ENCODE measurements at regions not wholly inside any gene's neighbourhood (a gene's known extent, or its start where the extent isn't known, plus 50 kb on each side); places are given as distances from the start of the nearest gene placed in this dataset.

GRCh38 chr2:147094077-147094476, 750.8 kb upstream of the ACVR2A start:
- WGBS (ENCODE audit: insufficient coverage), result 71% methylated on average over 1 of the region's 4 CpGs
- Histone ChIP-seq H3K4me3 (ENCODE audit: control extremely low read depth in 1 of 5, extremely low read depth in 1 of 5, insufficient read depth in 1 of 5, low read depth in 2 of 5, low read length in 4 of 5) (no peak overlapping the region), H3K4me1 (ENCODE audit: control insufficient read depth in 2 of 2, insufficient read depth in 2 of 2, low read length in 2 of 2) (no peaks in the 10 kb centered on the region), H3K9ac (ENCODE audit: low read length) (no peak overlapping the region), H3K27me3 (replicated peaks in 1 of 4; ENCODE audit: control extremely low read depth in 1 of 4, control insufficient read depth in 3 of 4, insufficient read depth in 4 of 4, low read length in 3 of 4) (no peaks in the 10 kb centered on the region), H3K27ac (ENCODE audit: low read length in 2 of 2) (no peak overlapping the region), H3K9me3 (ENCODE audit: control extremely low read depth in 1 of 3, control insufficient read depth in 2 of 3, insufficient read depth in 1 of 3, low read length in 2 of 3) (no peaks in the 10 kb centered on the region), H4K20me1 (ENCODE audit: control insufficient read depth, insufficient read depth, low read length, poor library complexity, severe bottlenecking) (no peaks in the 10 kb centered on the region), H3K79me2 (ENCODE audit: control insufficient read depth, insufficient read depth, low read length) (no peaks in the 10 kb centered on the region), H3K36me3 (replicated peaks in 1 of 2; ENCODE audit: control extremely low read depth in 1 of 2, control insufficient read depth in 1 of 2, extremely low read depth in 1 of 2, insufficient read depth in 2 of 2, low read length in 1 of 2) (no peaks in the 10 kb centered on the region), H3K4me2 (replicated peaks; ENCODE audit: low read depth, low read length, poor library complexity, severe bottlenecking) (no peak overlapping the region), H2AFZ (ENCODE audit: insufficient read depth, low read depth, low read length, poor library complexity, severe bottlenecking) (no peak overlapping the region)
- ChIA-PET POLR2A (no interaction called here), CTCF (interaction anchor here (1.0 kb wide), 1 partner anchor 817 kb away, joined by 3 read pairs; no protein-coding TSS in a partner anchor)
- Mint-ChIP-seq H3K4me3 (no peak overlapping the region), H3K4me1 (no peaks in the 10 kb centered on the region), H3K27ac (no peak overlapping the region), H3K9me3 (ENCODE audit: insufficient read depth) (no peaks in the 10 kb centered on the region), H3K27me3 (no peaks in the 10 kb centered on the region)
- DNase-seq (no peak), ATAC-seq (ENCODE audit: low read depth) (no peak)
- intact Hi-C loops (cut with micrococcal nuclease), result no loop called here
- TF ChIP-seq, protein P1, sequence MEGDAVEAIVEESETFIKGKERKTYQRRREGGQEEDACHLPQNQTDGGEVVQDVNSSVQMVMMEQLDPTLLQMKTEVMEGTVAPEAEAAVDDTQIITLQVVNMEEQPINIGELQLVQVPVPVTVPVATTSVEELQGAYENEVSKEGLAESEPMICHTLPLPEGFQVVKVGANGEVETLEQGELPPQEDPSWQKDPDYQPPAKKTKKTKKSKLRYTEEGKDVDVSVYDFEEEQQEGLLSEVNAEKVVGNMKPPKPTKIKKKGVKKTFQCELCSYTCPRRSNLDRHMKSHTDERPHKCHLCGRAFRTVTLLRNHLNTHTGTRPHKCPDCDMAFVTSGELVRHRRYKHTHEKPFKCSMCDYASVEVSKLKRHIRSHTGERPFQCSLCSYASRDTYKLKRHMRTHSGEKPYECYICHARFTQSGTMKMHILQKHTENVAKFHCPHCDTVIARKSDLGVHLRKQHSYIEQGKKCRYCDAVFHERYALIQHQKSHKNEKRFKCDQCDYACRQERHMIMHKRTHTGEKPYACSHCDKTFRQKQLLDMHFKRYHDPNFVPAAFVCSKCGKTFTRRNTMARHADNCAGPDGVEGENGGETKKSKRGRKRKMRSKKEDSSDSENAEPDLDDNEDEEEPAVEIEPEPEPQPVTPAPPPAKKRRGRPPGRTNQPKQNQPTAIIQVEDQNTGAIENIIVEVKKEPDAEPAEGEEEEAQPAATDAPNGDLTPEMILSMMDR (IDR thresholded peaks at IDR 0.05), result no peak
- no peak for TF ChIP-seq EZH2 (IDR thresholded peaks at IDR 0.05; ENCODE audit: borderline replicate concordance, insufficient read depth, low read depth, low read length, poor library complexity, severe bottlenecking)

DNA sequence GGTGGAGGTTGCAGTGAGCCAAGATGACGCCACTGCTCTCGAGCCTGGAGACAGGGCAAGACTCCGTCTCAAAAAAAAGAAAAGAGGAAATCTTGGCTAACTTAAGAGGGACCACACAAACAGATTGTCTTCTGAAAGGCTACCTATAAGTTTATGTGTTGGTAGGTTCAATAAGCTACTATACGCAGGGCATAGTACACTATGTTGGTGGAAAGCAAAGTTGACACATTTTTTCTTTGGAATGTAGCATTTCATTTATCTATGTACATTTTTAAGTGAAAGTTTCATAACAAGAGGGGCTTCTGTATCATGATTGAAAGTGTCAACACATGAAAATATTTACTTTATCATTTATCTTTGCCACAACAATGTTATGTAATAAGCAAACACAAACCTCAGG, 752.6 kb upstream of the ACVR2A start:
- Mint-ChIP-seq H3K9me3 (ENCODE audit: insufficient read depth) (no peaks in the 10 kb centered on the region), H3K4me3 (no peak overlapping the region), H3K27me3 (no peaks in the 10 kb centered on the region), H3K4me1 (no peaks in the 10 kb centered on the region), H3K27ac (no peak overlapping the region)
- TF ChIP-seq, protein P1 (IDR thresholded peaks at IDR 0.05), result no peak
- TF ChIP-seq EZH2 (IDR thresholded peaks at IDR 0.05; ENCODE audit: borderline replicate concordance, insufficient read depth, low read depth, low read length, poor library complexity, severe bottlenecking), result no peak
- no peak for DNase-seq
- Histone ChIP-seq H3K9me3 (ENCODE audit: control extremely low read depth in 1 of 3, control insufficient read depth in 2 of 3, insufficient read depth in 1 of 3, low read length in 2 of 3) (no peaks in the 10 kb centered on the region), H3K4me2 (replicated peaks; ENCODE audit: low read depth, low read length, poor library complexity, severe bottlenecking) (no peak overlapping the region), H3K27me3 (replicated peaks in 1 of 4; ENCODE audit: control extremely low read depth in 1 of 4, control insufficient read depth in 3 of 4, insufficient read depth in 4 of 4, low read length in 3 of 4) (no peaks in the 10 kb centered on the region), H3K27ac (ENCODE audit: low read length in 2 of 2) (no peak overlapping the region), H4K20me1 (ENCODE audit: control insufficient read depth, insufficient read depth, low read length, poor library complexity, severe bottlenecking) (no peaks in the 10 kb centered on the region), H3K9ac (ENCODE audit: low read length) (no peak overlapping the region), H3K4me1 (ENCODE audit: control insufficient read depth in 2 of 2, insufficient read depth in 2 of 2, low read length in 2 of 2) (no peaks in the 10 kb centered on the region), H2AFZ (ENCODE audit: insufficient read depth, low read depth, low read length, poor library complexity, severe bottlenecking) (no peak overlapping the region), H3K36me3 (replicated peaks in 1 of 2; ENCODE audit: control extremely low read depth in 1 of 2, control insufficient read depth in 1 of 2, extremely low read depth in 1 of 2, insufficient read depth in 2 of 2, low read length in 1 of 2) (no peaks in the 10 kb centered on the region), H3K79me2 (ENCODE audit: control insufficient read depth, insufficient read depth, low read length) (no peaks in the 10 kb centered on the region), H3K4me3 (ENCODE audit: control extremely low read depth in 1 of 5, extremely low read depth in 1 of 5, insufficient read depth in 1 of 5, low read depth in 2 of 5, low read length in 4 of 5) (no peak overlapping the region)
- ChIA-PET CTCF (interaction anchor here (1.5 kb wide), 1 partner anchor 9 kb away, joined by 5 read pairs; no protein-coding TSS in a partner anchor), POLR2A (no interaction called here)
- ATAC-seq (ENCODE audit: low read depth), result no peak
- intact Hi-C loops (cut with micrococcal nuclease), result no loop called here
- 100% methylated on average over 2 of the region's 4 CpGs for WGBS (ENCODE audit: insufficient coverage)
